ENCODE measurements at regions not wholly inside any gene's neighbourhood (a gene's known extent, or its start where the extent isn't known, plus 50 kb on each side); places are given as distances from the start of the nearest gene placed in this dataset.
"Not testable (repeated sequence)": the region's sequence is repeated elsewhere in the genome, so short reads cannot be mapped to it uniquely, and the experiment has no call there.

DNA sequence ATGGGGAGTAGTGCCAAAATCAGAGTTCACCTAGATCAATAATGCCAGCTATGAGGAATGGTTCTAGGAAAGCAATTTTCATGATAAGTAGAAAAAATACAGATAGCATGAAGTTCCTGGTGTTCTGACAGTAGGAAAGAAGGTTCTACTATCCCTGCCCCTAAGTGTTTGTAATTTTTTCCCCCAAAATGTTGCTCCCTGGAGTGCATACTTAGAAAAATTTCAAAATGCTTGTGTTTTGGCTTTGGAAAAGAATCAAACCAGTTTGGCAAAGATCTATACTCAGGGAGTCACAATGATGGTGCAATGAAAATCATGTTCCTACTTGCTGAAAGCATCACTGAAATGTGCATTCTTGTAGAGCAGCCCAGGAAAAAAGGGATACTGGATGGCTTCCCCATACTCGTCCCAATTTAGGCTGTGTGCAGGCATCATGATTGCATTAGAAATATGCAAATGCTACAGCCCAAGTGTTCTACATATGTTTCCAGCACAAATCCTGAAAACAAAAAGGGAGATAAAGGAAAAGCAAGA lies 74.7 kb downstream of the LPAR4 start:
- Histone ChIP-seq H3K36me3 (ENCODE audit: control insufficient read depth, insufficient read depth, low read length) (no peaks in the 10 kb centered on the region), H3K9me3 (ENCODE audit: control insufficient read depth, insufficient read depth, low read depth, low read length) (peaks cover 11% of the 10 kb centered on the region; the same call in 1 of the 2 replicates), H3K27ac (ENCODE audit: low read depth, low read length) (no peak overlapping the region), H3K27me3 (ENCODE audit: control insufficient read depth, insufficient read depth, low read length) (no peaks in the 10 kb centered on the region), H3K9ac (ENCODE audit: low read length) (no peak overlapping the region), H3K4me1 (ENCODE audit: control insufficient read depth, insufficient read depth, low read length) (no peaks in the 10 kb centered on the region), H3K4me3 (ENCODE audit: low read depth, low read length) (no peak overlapping the region)

DNA sequence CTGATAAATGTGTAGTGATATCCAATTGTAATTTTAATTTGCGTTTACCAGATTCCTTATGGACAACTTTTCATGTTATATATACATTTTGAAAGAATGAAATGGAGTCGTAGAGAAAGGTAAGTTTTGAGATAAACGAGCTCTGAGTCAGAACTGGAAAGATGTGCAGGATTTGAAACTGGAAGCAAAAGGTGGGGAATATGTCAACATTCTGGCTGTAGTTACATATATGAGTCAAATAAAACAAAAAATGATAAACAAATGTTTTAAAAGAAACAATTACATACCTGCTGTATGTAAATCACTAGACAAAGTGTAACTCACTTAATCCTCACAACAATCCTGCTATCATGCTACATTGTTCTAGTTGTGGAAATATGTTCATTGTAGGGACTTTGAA lies 84.0 kb downstream of the LPAR4 start:
- Histone ChIP-seq H3K4me3 (ENCODE audit: low read depth, low read length) (no peak overlapping the region), H3K9me3 (ENCODE audit: control insufficient read depth, insufficient read depth, low read depth, low read length) (peaks cover 2% of the 10 kb centered on the region; the same call in 1 of the 2 replicates), H3K27ac (ENCODE audit: low read depth, low read length) (no peak overlapping the region), H3K27me3 (ENCODE audit: control insufficient read depth, insufficient read depth, low read length) (no peaks in the 10 kb centered on the region), H3K9ac (ENCODE audit: low read length) (no peak overlapping the region), H3K36me3 (ENCODE audit: control insufficient read depth, insufficient read depth, low read length) (no peaks in the 10 kb centered on the region), H3K4me1 (ENCODE audit: control insufficient read depth, insufficient read depth, low read length) (no peaks in the 10 kb centered on the region)

DNA sequence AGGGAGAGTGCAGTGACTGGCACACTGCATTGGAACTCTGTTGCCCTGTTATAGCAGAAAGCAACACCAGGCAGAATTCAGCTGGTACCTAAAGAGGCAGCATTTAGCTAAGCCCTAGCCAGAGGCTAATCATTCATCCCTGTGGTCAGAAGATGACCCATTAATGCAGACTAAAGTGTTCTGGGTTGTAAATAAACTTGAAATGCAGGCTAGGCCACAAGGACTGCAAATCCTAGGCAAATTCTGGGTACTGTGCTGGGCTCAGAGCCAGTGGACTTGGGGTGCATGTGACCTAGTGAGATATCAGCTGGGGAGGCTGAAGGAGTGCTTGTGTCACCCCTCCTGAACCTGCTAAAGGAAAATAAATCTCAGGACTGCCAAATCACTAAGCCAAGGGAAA lies 91.2 kb downstream of the LPAR4 start:
- peaks cover 12% of the 10 kb centered on the region; the same call in 1 of the 2 replicates for H3K4me1 ChIP-seq (ENCODE audit: control insufficient read depth, insufficient read depth, low read length)
- no peaks in the 10 kb centered on the region for H3K27me3 ChIP-seq (ENCODE audit: control insufficient read depth, insufficient read depth, low read length)
- no peak overlapping the region for H3K27ac ChIP-seq (ENCODE audit: low read depth, low read length)
- no peaks in the 10 kb centered on the region for H3K36me3 ChIP-seq (ENCODE audit: control insufficient read depth, insufficient read depth, low read length)
- no peak overlapping the region for H3K4me3 ChIP-seq (ENCODE audit: low read depth, low read length)
- peak overlapping the region; percentile 4 for H3K9ac ChIP-seq (ENCODE audit: low read length)
- H3K9me3 ChIP-seq (ENCODE audit: control insufficient read depth, insufficient read depth, low read depth, low read length) = peaks cover 3% of the 10 kb centered on the region; the same call in 1 of the 2 replicates

- no peaks in the 10 kb centered on the region for H3K27me3 ChIP-seq (ENCODE audit: control insufficient read depth, insufficient read depth, low read length)
- H3K4me3 ChIP-seq (ENCODE audit: low read depth, low read length) = no peak overlapping the region
- H3K27ac ChIP-seq (ENCODE audit: low read depth, low read length) = no peak overlapping the region; the same call in 1 of the 2 replicates
- H3K4me1 ChIP-seq (ENCODE audit: control insufficient read depth, insufficient read depth, low read length) = peaks cover 12% of the 10 kb centered on the region; the same call in 1 of the 2 replicates
- peaks cover 3% of the 10 kb centered on the region; the same call in 1 of the 2 replicates for H3K9me3 ChIP-seq (ENCODE audit: control insufficient read depth, insufficient read depth, low read depth, low read length)
- H3K9ac ChIP-seq (ENCODE audit: low read length) = peak overlapping the region; percentile 19
- H3K36me3 ChIP-seq (ENCODE audit: control insufficient read depth, insufficient read depth, low read length) = no peaks in the 10 kb centered on the region
These were observed 92.2 kb downstream of the LPAR4 start for GRCh38 chrX:78839711-78840110.

GRCh38 chrX:78844218-78844617 lies 96.7 kb downstream of the LPAR4 start:
- not testable (repeated sequence) for H3K9ac ChIP-seq (ENCODE audit: low read length); H3K27ac ChIP-seq (ENCODE audit: low read depth, low read length); H3K9me3 ChIP-seq (ENCODE audit: control insufficient read depth, insufficient read depth, low read depth, low read length); H3K4me1 ChIP-seq (ENCODE audit: control insufficient read depth, insufficient read depth, low read length); H3K4me3 ChIP-seq (ENCODE audit: low read depth, low read length); H3K27me3 ChIP-seq (ENCODE audit: control insufficient read depth, insufficient read depth, low read length); H3K36me3 ChIP-seq (ENCODE audit: control insufficient read depth, insufficient read depth, low read length)

- H3K4me1 ChIP-seq (ENCODE audit: control insufficient read depth, insufficient read depth, low read length); H3K27me3 ChIP-seq (ENCODE audit: control insufficient read depth, insufficient read depth, low read length); H3K9me3 ChIP-seq (ENCODE audit: control insufficient read depth, insufficient read depth, low read depth, low read length); H3K4me3 ChIP-seq (ENCODE audit: low read depth, low read length); H3K9ac ChIP-seq (ENCODE audit: low read length); H3K36me3 ChIP-seq (ENCODE audit: control insufficient read depth, insufficient read depth, low read length); H3K27ac ChIP-seq (ENCODE audit: low read depth, low read length): not testable (repeated sequence)
These were observed 63.9 kb upstream of the P2RY10 start for GRCh38 chrX:78881248-78881647.

GRCh38 chrX:78886550-78886949 lies 58.6 kb upstream of the P2RY10 start:
- no peaks in the 10 kb centered on the region for H3K9me3 ChIP-seq (ENCODE audit: control insufficient read depth, insufficient read depth, low read depth, low read length)
- no peak overlapping the region for H3K4me3 ChIP-seq (ENCODE audit: low read depth, low read length)
- no peak overlapping the region for H3K27ac ChIP-seq (ENCODE audit: low read depth, low read length)
- no peak overlapping the region for H3K9ac ChIP-seq (ENCODE audit: low read length)
- no peaks in the 10 kb centered on the region for H3K27me3 ChIP-seq (ENCODE audit: control insufficient read depth, insufficient read depth, low read length)
- no peaks in the 10 kb centered on the region for H3K4me1 ChIP-seq (ENCODE audit: control insufficient read depth, insufficient read depth, low read length)
- no peaks in the 10 kb centered on the region for H3K36me3 ChIP-seq (ENCODE audit: control insufficient read depth, insufficient read depth, low read length)
